ENCODE measurements at regions not wholly inside any gene's neighbourhood (a gene's known extent, or its start where the extent isn't known, plus 50 kb on each side); places are given as distances from the start of the nearest gene placed in this dataset.

DNA sequence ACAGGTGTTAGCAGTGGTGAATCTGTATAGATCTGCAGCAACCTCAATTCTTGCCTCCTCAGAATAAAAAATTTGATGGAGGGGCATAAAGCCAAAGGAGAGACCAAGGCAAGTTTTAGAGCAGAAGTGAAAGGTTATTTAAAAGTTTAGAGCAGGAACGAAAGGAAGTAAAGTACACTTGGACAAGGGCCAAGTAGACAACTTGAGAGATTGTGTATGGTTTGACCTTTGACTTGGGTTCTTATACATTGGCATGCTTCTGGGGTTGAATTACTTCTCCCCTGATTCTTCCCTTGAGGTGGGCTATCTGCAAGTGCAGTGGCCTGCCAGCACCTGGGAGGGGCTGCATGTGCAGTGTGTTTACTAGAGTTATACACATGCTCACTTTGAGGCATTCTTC, 278.8 kb upstream of the NDST3 start:
- FAIRE-seq: no peak
- no TSS peak for BruUV-seq (replicated peaks)
- H3K4me3 ChIP-seq (replicated peaks in 1 of 3; ENCODE audit: insufficient read depth in 1 of 3, low read depth in 1 of 3, low read length in 3 of 3): no peak overlapping the region

More for the DNA sequence above, 278.8 kb upstream of the NDST3 start:
- no peaks in the 10 kb centered on the region for H3K36me3 ChIP-seq (ENCODE audit: control insufficient read depth in 2 of 2, extremely low read depth in 1 of 2, insufficient read depth in 2 of 2, low read length in 2 of 2)
- no peaks in the 10 kb centered on the region for H3K79me2 ChIP-seq (ENCODE audit: control insufficient read depth, insufficient read depth, low read length)
- TF ChIP-seq MYC (IDR thresholded peaks at IDR 0.05; ENCODE audit: low read depth, low read length) (no peak), GATA2 (IDR thresholded peaks at IDR 0.05; ENCODE audit: insufficient read depth, insufficient read length, low read depth, low read length) (no peak), POLR2A (IDR thresholded peaks at IDR 0.05; ENCODE audit: low read depth, low read length) (no peak), JUN (IDR thresholded peaks at IDR 0.05; ENCODE audit: borderline replicate concordance, insufficient read depth, insufficient read length, low read depth) (no peak), POLR2AphosphoS5 (IDR thresholded peaks at IDR 0.05; ENCODE audit: insufficient read depth, low read depth, low read length) (no peak), FOS (IDR thresholded peaks at IDR 0.05; ENCODE audit: borderline replicate concordance, insufficient read depth, low read length) (no peak), EZH2 (IDR thresholded peaks at IDR 0.05; ENCODE audit: borderline replicate concordance, low read depth, low read length, severe bottlenecking) (no peak)
- TF ChIP-seq, protein P1, sequence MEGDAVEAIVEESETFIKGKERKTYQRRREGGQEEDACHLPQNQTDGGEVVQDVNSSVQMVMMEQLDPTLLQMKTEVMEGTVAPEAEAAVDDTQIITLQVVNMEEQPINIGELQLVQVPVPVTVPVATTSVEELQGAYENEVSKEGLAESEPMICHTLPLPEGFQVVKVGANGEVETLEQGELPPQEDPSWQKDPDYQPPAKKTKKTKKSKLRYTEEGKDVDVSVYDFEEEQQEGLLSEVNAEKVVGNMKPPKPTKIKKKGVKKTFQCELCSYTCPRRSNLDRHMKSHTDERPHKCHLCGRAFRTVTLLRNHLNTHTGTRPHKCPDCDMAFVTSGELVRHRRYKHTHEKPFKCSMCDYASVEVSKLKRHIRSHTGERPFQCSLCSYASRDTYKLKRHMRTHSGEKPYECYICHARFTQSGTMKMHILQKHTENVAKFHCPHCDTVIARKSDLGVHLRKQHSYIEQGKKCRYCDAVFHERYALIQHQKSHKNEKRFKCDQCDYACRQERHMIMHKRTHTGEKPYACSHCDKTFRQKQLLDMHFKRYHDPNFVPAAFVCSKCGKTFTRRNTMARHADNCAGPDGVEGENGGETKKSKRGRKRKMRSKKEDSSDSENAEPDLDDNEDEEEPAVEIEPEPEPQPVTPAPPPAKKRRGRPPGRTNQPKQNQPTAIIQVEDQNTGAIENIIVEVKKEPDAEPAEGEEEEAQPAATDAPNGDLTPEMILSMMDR (IDR thresholded peaks at IDR 0.05; ENCODE audit: extremely low read depth in 1 of 2, insufficient read depth in 1 of 2, low read depth in 1 of 2, low read length in 2 of 2): no peak
- TF ChIP-seq, protein P2, sequence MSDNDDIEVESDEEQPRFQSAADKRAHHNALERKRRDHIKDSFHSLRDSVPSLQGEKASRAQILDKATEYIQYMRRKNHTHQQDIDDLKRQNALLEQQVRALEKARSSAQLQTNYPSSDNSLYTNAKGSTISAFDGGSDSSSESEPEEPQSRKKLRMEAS (IDR thresholded peaks at IDR 0.05; ENCODE audit: insufficient read depth, insufficient read length): no peak
- DNase-seq (ENCODE audit: low read depth, low spot score): no peak
- no peaks in the 10 kb centered on the region for H3K9me3 ChIP-seq (replicated peaks; ENCODE audit: control insufficient read depth, insufficient read depth, low read length)
- no peak overlapping the region for H2AFZ ChIP-seq (ENCODE audit: low read depth, low read length)
- no peak overlapping the region for H3K27ac ChIP-seq (ENCODE audit: insufficient read depth, low read depth, low read length)
- dilution Hi-C loops (cut with MboI; ENCODE audit: extremely low pct_ligation_motif_present, low sequenced_read_pairs): no loop called here
- H3K4me1 ChIP-seq (ENCODE audit: control insufficient read depth, extremely low read depth, insufficient read depth, low read length): no peaks in the 10 kb centered on the region
- ChIA-PET POLR2A (no interaction called here), CTCF (no interaction called here)
- intact Hi-C loops (cut with micrococcal nuclease): no loop called here
- H3K9ac ChIP-seq (replicated peaks; ENCODE audit: extremely low read depth, insufficient read depth, low read length): no peak overlapping the region
- no peaks in the 10 kb centered on the region for H3K9me1 ChIP-seq (replicated peaks; ENCODE audit: control insufficient read depth, extremely low read depth, insufficient read depth, low read length)
- H3K27me3 ChIP-seq (ENCODE audit: control insufficient read depth in 2 of 2, insufficient read depth in 2 of 2, low read length in 2 of 2): no peaks in the 10 kb centered on the region
- no peaks in the 10 kb centered on the region for H4K20me1 ChIP-seq (replicated peaks; ENCODE audit: control insufficient read depth, extremely low read depth, insufficient read depth, low read length)
- H3K4me2 ChIP-seq (ENCODE audit: insufficient read depth, low read length): no peak overlapping the region
